ENCODE measurements at regions not wholly inside any gene's neighbourhood (a gene's known extent, or its start where the extent isn't known, plus 50 kb on each side); places are given as distances from the start of the nearest gene placed in this dataset.

- no peak for DNase-seq
Measured at GRCh38 chr10:4568731-4569130, 257.3 kb upstream of the AKR1E2 start.

DNA sequence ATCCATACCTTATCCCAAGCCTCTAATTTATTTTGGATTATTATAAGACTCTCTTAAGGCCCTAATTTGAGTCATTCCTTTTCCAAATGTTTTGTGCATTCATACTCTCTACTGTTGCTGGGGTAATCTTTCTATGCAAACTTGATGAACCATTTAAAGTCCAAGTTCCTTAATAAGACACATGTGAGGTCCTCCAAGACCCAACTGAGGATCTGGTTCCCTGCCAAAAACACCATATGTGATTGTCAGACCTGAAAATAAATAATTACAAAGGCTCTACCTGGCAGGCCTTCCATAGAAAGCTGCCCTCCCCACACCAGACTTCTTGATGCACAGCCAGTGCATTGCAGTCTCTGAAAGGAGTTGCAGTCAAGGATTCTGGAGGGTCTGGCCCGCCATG lies 257.9 kb upstream of the AKR1E2 start:
- no peak for DNase-seq

DNA sequence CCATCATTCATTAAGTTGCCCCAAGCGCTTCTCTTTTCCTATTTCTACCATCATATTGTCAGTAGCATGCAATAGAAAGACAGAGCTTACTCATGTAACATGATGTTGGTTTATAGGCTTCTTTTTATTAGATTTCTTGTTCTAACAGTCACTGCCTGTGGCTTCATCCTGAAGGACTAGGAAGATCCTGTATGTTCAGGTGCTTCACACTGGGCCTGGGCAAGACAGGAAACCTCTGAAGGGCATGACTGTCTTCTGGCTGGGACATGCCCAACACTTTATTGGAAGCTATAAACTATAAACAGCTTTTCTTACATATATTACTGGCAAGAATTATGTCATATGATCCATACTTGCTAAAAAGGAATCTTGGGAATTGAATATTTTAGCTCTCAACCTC lies 258.4 kb upstream of the AKR1E2 start:
- no peak for DNase-seq

- DNase-seq = no peak
Measured at GRCh38 chr10:4566011-4566410, 260.0 kb upstream of the AKR1E2 start.

- DNase-seq = no peak
Measured at GRCh38 chr10:4561296-4561695, 264.7 kb upstream of the AKR1E2 start.

DNA sequence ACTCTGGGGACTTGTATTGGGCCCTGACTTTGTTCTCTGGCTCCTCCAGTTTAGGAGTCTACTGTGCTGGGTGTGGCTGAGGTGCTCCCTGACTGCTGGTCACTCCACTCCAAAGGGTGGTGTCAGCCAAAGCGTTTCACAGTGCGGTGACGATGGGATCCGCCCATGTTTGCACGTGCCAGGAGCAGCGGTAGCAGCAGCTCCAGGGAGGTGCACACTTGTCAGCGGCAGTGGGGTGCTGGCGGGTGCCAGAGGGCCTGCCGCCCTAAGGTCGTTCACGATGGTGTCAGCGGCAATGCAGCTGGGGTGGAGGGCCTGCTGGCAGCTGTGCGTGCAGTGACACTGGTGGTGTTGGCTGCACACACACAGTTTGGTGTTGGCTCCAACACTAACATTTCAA lies 268.5 kb upstream of the AKR1E2 start:
- no peak for DNase-seq

- no peak for DNase-seq
Measured at GRCh38 chr10:4556527-4556926, 269.5 kb upstream of the AKR1E2 start.

- DNase-seq = no peak
Measured at GRCh38 chr10:4555920-4556319, 270.1 kb upstream of the AKR1E2 start.

- no peak for DNase-seq
Measured at GRCh38 chr10:4549139-4549653, 276.8 kb upstream of the AKR1E2 start.

GRCh38 chr10:4546931-4547330 lies 279.1 kb upstream of the AKR1E2 start:
- no peak for DNase-seq

DNA sequence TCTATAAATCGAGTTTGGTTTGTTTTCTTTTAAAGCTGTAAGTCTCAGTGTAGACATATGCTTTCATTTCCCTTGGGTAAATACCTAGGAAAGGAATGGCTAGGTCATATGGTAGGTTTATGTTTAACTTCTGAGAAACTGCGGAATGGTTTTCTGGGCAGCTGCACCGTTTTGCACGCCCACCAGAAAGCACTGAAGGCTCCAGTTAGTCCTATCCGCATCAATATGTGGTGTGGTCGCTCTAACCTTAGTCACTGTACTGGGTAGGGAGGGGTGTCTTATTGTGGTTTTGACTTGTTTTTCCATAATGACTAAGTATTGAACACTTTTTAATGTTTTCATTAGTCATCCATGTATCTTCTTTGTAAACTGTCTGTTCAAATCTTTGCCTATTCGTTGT lies 279.5 kb upstream of the AKR1E2 start:
- DNase-seq = no peak

- DNase-seq = no peak
Measured at GRCh38 chr10:4545062-4545461, 280.9 kb upstream of the AKR1E2 start.

DNA sequence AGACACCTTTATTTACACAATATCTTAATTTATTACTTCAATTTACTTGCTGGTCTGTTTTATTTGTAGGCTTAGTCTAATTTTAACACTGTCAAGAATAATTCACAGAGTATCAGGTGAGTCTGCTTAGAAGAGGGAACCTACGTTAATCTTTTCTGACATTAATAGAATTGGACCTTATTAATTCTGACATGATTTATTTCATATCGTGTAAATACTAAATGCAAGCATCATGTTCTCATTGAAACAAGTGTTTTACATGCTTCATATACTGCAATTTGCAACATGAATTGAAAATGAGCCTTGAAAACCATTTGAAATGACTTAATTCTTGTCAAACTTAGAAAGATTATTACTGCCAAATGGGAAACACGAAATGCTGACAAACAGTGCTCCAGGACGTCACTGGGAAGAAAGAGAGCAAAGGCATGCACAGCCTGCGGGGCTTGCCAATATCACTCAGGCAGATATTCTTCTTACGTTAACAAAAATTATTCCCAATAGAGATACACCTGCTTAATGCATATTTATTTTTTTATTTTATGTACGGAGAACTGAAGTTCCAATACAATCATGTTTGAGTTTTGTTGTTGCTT lies 282.0 kb upstream of the AKR1E2 start:
- DNase-seq = no peak

GRCh38 chr10:4541292-4541691 lies 284.7 kb upstream of the AKR1E2 start:
- DNase-seq = no peak

DNA sequence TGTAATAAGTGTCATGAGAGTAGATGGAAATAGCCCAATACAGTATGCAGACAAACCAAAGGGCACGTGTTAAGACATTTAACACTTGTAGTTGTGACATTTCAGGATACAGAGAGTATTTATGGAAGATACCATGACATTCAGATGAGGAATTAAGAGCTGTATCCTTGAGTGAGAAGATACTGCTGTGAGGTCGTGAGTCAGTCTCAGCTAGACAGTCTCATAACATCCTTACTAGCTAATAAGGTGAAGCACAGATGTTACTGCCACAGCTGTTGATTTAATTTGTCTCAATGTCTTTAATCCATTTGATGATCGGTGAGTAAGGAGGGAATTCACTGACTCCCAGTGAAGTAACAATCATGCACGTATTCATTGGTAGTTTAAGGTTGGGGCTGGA lies 288.0 kb upstream of the AKR1E2 start:
- DNase-seq = no peak

DNA sequence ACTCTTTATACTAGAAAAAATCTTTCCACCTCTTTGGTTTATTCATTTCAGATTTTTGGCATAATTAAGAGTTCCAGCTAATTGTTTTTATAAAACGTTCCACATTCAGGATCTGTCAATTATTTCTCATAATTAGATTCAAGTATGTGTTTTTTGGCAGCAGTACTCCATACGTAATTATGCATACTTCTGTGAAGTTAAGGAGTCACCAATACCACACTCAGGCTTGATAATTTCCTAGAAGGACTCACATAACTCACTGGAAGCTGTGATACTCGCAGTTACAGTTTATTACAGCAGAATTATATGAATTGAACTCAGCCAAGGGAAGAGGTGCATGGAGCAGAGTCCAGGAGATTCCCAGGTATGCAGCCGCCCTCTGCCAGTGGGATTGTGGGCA lies 290.5 kb upstream of the AKR1E2 start:
- no peak for DNase-seq

- no peak for DNase-seq
Measured at GRCh38 chr10:4533621-4534020, 292.4 kb upstream of the AKR1E2 start.

GRCh38 chr10:4532976-4533375 lies 293.0 kb upstream of the AKR1E2 start:
- DNase-seq = no peak

GRCh38 chr10:4532467-4532866 lies 293.5 kb upstream of the AKR1E2 start:
- DNase-seq = no peak

DNA sequence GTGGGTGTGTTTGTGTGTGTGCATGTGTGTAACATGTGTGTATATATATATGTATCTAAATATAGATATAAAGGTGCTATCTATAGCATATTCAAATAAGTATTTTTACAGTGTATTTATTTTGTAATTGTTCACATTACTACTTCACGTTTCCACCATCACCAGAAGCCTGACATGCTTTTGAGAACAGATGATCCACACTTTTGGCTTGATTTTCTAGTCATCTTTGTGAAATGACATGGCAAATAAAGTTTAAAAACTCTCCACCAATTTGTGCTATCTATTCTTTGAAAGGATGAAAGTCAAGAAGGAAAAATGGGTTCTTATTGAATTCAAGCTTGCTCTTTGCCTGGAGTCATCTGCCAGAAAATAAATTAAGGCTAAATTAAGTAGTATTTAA lies 294.0 kb upstream of the AKR1E2 start:
- DNase-seq = no peak

- DNase-seq = no peak
Measured at GRCh38 chr10:4529266-4529665, 296.7 kb upstream of the AKR1E2 start.

GRCh38 chr10:4527281-4527970 lies 298.6 kb upstream of the AKR1E2 start:
- no peak for DNase-seq

- DNase-seq = no peak
Measured at GRCh38 chr10:4526311-4526731, 299.7 kb upstream of the AKR1E2 start.

- DNase-seq = no peak
Measured at GRCh38 chr10:4525103-4525502, 300.9 kb upstream of the AKR1E2 start.
